Pancreas (tissue), 10 donors: ENCODE measurements at regions not wholly inside any gene's neighbourhood (a gene's known extent, or its start where the extent isn't known, plus 50 kb on each side); places are given as distances from the start of the nearest gene placed in this dataset.

Experiments
- ATAC-seq, 4 donors: fragments of 200-7000 bp; cut with Tn5 transposase; one replicate each; pipeline versions ENCODE4 v1.8.0 to v1.9.1; 2020; ENCODE audit warnings: mild to moderate bottlenecking in 4 of 4, moderate library complexity in 4 of 4
- DNase-seq, 6 donors: peaks; one replicate each; pipeline ENCODE4 v3.0.0-alpha.2; 2020
- FAIRE-seq: peaks from 2 replicates; lab custom pipeline; 2012; peaks lifted over from hg19 to GRCh38; lab: Jason Lieb, UNC
- H3K27ac ChIP-seq, 4 donors: fragments of 200-600 bp; sonication (generic); 1 replicate in 3 of 4; 2 replicates in 1 of 4; pipeline versions ENCODE4 v1.5.0 to v1.8.0; 2020
- H3K27me3 ChIP-seq, 4 donors: fragments of 200-600 bp; one replicate each; pipeline ENCODE4 v1.8.0; 2021
- H3K36me3 ChIP-seq, 3 donors: fragments of 200-600 bp; sonication (generic) in 1 of 3; one replicate each; pipeline versions ENCODE4 v1.5.0 to v1.8.0; 2020 to 2021
- H3K4me1 ChIP-seq, 3 donors: fragments of 200-600 bp; one replicate each; pipeline ENCODE4 v1.8.0; 2021
- H3K4me3 ChIP-seq, 4 donors: fragments of 200-600 bp; sonication (generic) in 2 of 4; one replicate each; pipeline versions ENCODE4 v1.5.0 to v1.8.0; 2020 to 2021
- H3K9me3 ChIP-seq, 4 donors: fragments of 200-600 bp; one replicate each; pipeline ENCODE4 v1.8.0; 2021
- WGBS, 2 donors: extraction: QIAGEN DNeasy Blood & Tissue Kit; methylation state at CpG; one replicate each; pipeline ENCODE4 v1.1.7; 2013; 5-methylcytosine and 5-hydroxymethylcytosine counted together
- intact Hi-C, 3 donors: fragments of 100-400 bp; cut with DNase I; formaldehyde crosslinking; loops; one replicate each; pipeline versions ENCODE4 v1.11.1 to v1.14.2; 2022
- TF ChIP-seq, protein P1 (sequence below), 4 donors: fragments of 200-600 bp; sonication (generic) in 3 of 4; IDR thresholded peaks; one replicate each; pipeline versions ENCODE4 v1.5.0 to v1.8.0; 2021; ENCODE audit warnings: antibody characterized with exemption in 4 of 4
- donor health status: healthy with polysubstance abuse.
- donor health status: DM: no; HTN: no; CAD: no; lungs with moderate emphysema.
- donor health status: DM: no; HTN: no; CAD: no.
- donor health status: control.
- donor health status: control.
- donor health status: Bipolar disorder and iron deficiency.
- donor health status: DM: yes; HTN: yes; CAD: no.
- donor health status: DM: no; HTN: no; CAD: no.
- donor health status: DM: no; HTN: no; CAD: no.
- donor health status: DM: yes; HTN: yes; CAD: no.

DNA sequence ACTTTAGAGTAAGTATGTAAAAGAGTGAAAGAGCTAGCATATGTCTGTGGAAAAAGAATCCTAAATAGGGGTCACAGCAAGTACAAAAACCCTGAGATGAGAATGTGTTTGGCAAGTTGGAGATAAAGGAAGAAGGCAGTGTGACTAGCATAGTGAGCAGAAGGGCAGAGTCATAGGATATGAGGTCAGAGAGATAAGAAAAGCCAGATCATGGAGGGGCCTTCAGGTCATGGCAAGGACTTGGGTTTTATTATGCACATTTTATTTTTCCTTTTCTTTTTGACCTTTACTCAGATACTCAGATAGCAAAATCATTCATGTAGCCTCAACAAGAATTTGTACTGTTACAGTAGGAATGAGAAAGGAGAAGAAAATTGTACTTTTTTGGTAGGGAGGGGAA is 138.0 kb downstream of the GJA1 start:
- H3K27me3 ChIP-seq, result no peaks in the 10 kb centered on the region
- TF ChIP-seq, protein P1, sequence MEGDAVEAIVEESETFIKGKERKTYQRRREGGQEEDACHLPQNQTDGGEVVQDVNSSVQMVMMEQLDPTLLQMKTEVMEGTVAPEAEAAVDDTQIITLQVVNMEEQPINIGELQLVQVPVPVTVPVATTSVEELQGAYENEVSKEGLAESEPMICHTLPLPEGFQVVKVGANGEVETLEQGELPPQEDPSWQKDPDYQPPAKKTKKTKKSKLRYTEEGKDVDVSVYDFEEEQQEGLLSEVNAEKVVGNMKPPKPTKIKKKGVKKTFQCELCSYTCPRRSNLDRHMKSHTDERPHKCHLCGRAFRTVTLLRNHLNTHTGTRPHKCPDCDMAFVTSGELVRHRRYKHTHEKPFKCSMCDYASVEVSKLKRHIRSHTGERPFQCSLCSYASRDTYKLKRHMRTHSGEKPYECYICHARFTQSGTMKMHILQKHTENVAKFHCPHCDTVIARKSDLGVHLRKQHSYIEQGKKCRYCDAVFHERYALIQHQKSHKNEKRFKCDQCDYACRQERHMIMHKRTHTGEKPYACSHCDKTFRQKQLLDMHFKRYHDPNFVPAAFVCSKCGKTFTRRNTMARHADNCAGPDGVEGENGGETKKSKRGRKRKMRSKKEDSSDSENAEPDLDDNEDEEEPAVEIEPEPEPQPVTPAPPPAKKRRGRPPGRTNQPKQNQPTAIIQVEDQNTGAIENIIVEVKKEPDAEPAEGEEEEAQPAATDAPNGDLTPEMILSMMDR (IDR thresholded peaks at IDR 0.05), result no peak
- intact Hi-C loops, result no loop called here
- no peak overlapping the region for H3K4me3 ChIP-seq
- DNase-seq (no peak), ATAC-seq (peak in 1 of 4 donors; percentile 37), FAIRE-seq (no peak)
- H3K4me1 ChIP-seq, result no peaks in the 10 kb centered on the region
- H3K27ac ChIP-seq, result no peak overlapping the region
- H3K36me3 ChIP-seq, result no peaks in the 10 kb centered on the region
- no peaks in the 10 kb centered on the region for H3K9me3 ChIP-seq

DNA sequence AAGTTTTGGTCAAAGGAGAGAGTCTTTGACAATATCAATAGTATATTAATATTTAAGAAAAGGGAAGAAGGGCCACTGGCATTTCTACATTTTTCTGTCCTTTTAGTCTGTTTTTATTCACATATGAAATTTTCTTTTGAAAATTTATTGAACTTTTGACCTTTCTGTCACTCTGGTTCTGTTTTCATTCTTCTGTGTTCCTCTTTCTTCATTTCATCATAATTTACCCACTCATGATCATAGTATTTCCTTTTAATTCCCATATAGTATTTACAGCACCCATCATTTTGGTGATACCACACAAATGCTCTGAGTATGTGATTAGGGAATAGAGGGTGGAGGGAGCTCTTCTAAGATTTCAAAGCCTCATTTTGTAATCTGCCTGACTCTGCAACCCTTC is 142.8 kb downstream of the GJA1 start:
- H3K36me3 ChIP-seq, result no peaks in the 10 kb centered on the region
- DNase-seq, result no peak
- no peak for FAIRE-seq
- TF ChIP-seq, protein P1 (IDR thresholded peaks at IDR 0.05), result no peak
- H3K27ac ChIP-seq, result no peak overlapping the region
- H3K4me1 ChIP-seq, result no peaks in the 10 kb centered on the region
- ATAC-seq, result no peak
- intact Hi-C loops, result no loop called here
- H3K9me3 ChIP-seq, result no peaks in the 10 kb centered on the region
- H3K27me3 ChIP-seq, result no peaks in the 10 kb centered on the region
- H3K4me3 ChIP-seq, result no peak overlapping the region

DNA sequence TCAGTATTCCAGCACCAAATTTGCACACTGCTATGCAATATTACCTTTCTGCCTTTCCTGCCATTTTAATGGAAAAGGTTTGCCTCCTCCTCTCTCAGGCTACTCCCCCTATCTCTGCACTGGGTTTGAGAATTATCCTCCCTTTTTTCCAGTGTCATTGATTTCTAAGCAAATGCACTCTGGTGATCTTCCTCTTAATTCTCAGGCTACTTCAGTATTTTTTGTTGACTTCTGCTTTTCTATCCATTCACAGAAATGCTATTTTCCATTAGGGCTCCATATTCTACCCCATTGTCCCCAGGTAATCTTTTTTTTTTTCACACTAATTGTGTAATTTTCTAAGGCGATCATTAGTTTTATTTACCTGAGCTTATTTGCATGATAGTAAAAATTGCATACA is 144.0 kb downstream of the GJA1 start:
- ATAC-seq (no peak), DNase-seq (no peak), FAIRE-seq (no peak)
- intact Hi-C loops, result no loop called here
- no peak overlapping the region for H3K27ac ChIP-seq
- TF ChIP-seq, protein P1 (IDR thresholded peaks at IDR 0.05), result no peak
- 71 to 82% methylated on average over 1 of the region's 1 CpG for WGBS, 2 donors
- no peaks in the 10 kb centered on the region for H3K36me3 ChIP-seq
- H3K4me3 ChIP-seq, result no peak overlapping the region
- no peaks in the 10 kb centered on the region for H3K9me3 ChIP-seq
- no peaks in the 10 kb centered on the region for H3K27me3 ChIP-seq
- no peaks in the 10 kb centered on the region for H3K4me1 ChIP-seq

DNA sequence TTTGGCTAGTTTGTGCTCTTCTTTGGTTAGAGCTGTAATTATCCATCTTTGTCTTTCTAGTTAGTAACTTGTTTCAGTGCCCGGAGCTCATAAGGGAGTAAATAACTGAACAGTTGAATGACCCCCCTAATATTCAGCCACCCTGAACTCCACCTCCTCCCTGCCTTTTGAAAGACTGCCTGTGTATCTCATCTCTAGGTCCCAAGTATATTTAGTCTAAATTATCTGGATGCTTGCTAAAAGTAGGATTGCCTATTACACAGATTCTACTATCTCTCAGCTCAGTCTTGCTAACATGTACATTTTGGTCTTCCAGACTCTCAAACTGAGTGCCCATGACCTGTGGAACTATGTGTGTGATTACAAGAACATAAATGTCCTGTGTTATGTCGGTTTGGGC is 145.9 kb downstream of the GJA1 start:
- no peak for FAIRE-seq
- no peak for ATAC-seq
- 66 to 78% methylated on average over 2 of the region's 2 CpGs for WGBS, 2 donors

DNA sequence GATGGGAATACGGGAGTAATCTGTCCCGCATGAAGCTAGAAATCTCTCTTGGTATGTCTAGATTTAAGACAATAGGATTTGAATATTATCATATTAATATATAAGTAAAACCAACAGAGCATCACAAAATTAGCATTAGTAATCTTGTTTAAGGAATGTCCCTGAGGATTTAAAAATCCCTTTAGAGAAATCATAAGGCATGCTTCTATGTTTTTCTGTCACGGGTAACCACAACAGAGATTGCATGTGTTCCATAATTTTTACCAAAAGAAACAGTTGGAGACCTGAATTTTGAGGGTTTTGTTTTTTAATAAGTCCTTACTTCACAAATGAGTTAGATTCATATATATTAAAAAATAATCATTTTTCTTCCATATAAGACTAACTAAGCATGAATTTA is 146.8 kb downstream of the GJA1 start:
- no peak overlapping the region for H3K27ac ChIP-seq
- H3K4me1 ChIP-seq, result no peaks in the 10 kb centered on the region
- no peak for FAIRE-seq
- no peaks in the 10 kb centered on the region for H3K9me3 ChIP-seq
- ATAC-seq, result no peak
- TF ChIP-seq, protein P1 (IDR thresholded peaks at IDR 0.05), result no peak
- no peaks in the 10 kb centered on the region for H3K27me3 ChIP-seq
- no peak for DNase-seq
- WGBS, 2 donors, result 90 to 93% methylated on average over 3 of the region's 3 CpGs
- intact Hi-C loops, result no loop called here
- no peaks in the 10 kb centered on the region for H3K36me3 ChIP-seq
- H3K4me3 ChIP-seq, result no peak overlapping the region

More for the DNA sequence above, 145.9 kb downstream of the GJA1 start:
- Histone ChIP-seq H3K4me3 (no peak overlapping the region), H3K27me3 (no peaks in the 10 kb centered on the region), H3K36me3 (no peaks in the 10 kb centered on the region), H3K9me3 (no peaks in the 10 kb centered on the region), H3K4me1 (no peaks in the 10 kb centered on the region), H3K27ac (no peak overlapping the region)
- intact Hi-C loops, result no loop called here
- DNase-seq, result no peak
- TF ChIP-seq, protein P1 (IDR thresholded peaks at IDR 0.05), result no peak
